A673 (cell line): ENCODE measurements at regions not wholly inside any gene's neighbourhood (a gene's known extent, or its start where the extent isn't known, plus 50 kb on each side); places are given as distances from the start of the nearest gene placed in this dataset.

ENCODE experiments used
- BruUV-seq: library from RNA; stranded (reverse); fragments of 400-500 nt; replicated peaks from 2 replicates; lab custom pipeline; 2021; lab: Mats Ljungman, UMichigan
- CTCF ChIA-PET: fragments of 300-600 bp; sonication (Branson Sonifier 250); formaldehyde crosslinking; loops from one replicate; lab custom pipeline; 2022; ENCODE audit warnings: antibody characterized with exemption; lab: Charles Lee
- POLR2A ChIA-PET: fragments of 300-600 bp; sonication (Branson Sonifier 250); formaldehyde crosslinking; loops from one replicate; lab custom pipeline; 2022; ENCODE audit warnings: antibody characterized with exemption; ENCODE audit not compliant: low non-redundant PET; lab: Charles Lee
- DNase-seq: peaks from one replicate; pipeline ENCODE4 v3.0.0-alpha.2; 2015; ENCODE audit warnings: low spot score
- H3K27ac ChIP-seq: fragments of 200-600 bp; sonication (generic); 2 replicates; pipeline ENCODE4 v1.5.1; 2016; ENCODE audit warnings: mixed run types, low read depth, mild to moderate bottlenecking, mixed read lengths, antibody characterized with exemption, low read length; ENCODE audit not compliant: poor library complexity, severe bottlenecking
- H3K27me3 ChIP-seq: fragments of 200-600 bp; sonication (generic); replicated peaks from 2 replicates; pipeline ENCODE4 v1.6.1; 2017; ENCODE audit warnings: mixed run types, low read depth, mild to moderate bottlenecking, mixed read lengths, antibody characterized with exemption, low read length; ENCODE audit not compliant: insufficient read depth, poor library complexity
- H3K36me3 ChIP-seq: fragments of 200-600 bp; sonication (generic); 2 replicates; pipeline ENCODE4 v1.6.1; 2016; ENCODE audit warnings: mixed run types, mild to moderate bottlenecking, mixed read lengths, antibody characterized with exemption, low read length; ENCODE audit not compliant: insufficient read depth, poor library complexity, severe bottlenecking
- H3K4me1 ChIP-seq: fragments of 200-600 bp; sonication (generic); 2 replicates; pipeline ENCODE4 v1.6.1; 2017; ENCODE audit warnings: mixed run types, mild to moderate bottlenecking, mixed read lengths, antibody characterized with exemption, low read length; ENCODE audit not compliant: insufficient read depth, poor library complexity, severe bottlenecking
- H3K4me3 ChIP-seq: fragments of 200-600 bp; sonication (generic); 2 replicates; pipeline ENCODE4 v1.5.1; 2016; ENCODE audit warnings: low read depth, mixed run types, mild to moderate bottlenecking, mixed read lengths, low read length; ENCODE audit not compliant: poor library complexity, severe bottlenecking
- H3K9me3 ChIP-seq: fragments of 200-600 bp; sonication (generic); 2 replicates; pipeline ENCODE4 v1.6.1; 2016; ENCODE audit warnings: mixed run types, low read depth, mild to moderate bottlenecking, mixed read lengths, antibody characterized with exemption, low read length; ENCODE audit not compliant: poor library complexity, severe bottlenecking
- EZH2 ChIP-seq: fragments of 200-600 bp; sonication (generic); IDR thresholded peaks from 2 replicates; pipeline ENCODE4 v1.6.1; 2017; ENCODE audit warnings: borderline replicate concordance, low read depth, mild to moderate bottlenecking, mixed read lengths, antibody characterized with exemption, low read length; ENCODE audit not compliant: poor library complexity, severe bottlenecking
- intact Hi-C: fragments of 100-400 bp; cut with micrococcal nuclease; formaldehyde crosslinking; loops from one replicate; pipeline ENCODE4 v1.10.0; 2022; ENCODE audit not compliant: unreplicated experiment
- TF ChIP-seq, protein P1 (sequence below): fragments of 300-800, 200-600 bp; sonication (generic); conservative IDR thresholded peaks from 2 replicates; pipeline ENCODE4 v1.5.1; 2017; ENCODE audit warnings: low read depth, mild to moderate bottlenecking, antibody characterized with exemption, low read length, moderate library complexity, mixed read lengths

DNA sequence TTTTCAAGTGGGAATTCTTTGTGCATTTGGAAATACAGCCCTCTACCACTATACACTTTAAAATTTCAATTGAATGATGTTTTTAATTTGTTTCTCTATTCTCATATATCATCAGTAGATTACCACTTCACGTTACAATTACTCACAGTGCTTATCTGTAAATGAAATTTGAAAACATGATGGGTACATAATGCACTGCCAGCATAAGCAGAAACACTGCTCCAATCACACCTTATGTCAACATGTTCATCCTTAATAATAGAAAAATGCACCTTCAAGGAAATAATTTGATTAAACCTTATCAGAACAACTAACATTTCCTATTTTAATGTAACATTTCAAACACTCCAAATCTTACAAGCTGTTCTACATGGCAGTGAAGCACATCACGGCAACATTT is 718.4 kb downstream of the GBE1 start:
- no peak for DNase-seq
- Histone ChIP-seq H3K27me3 (no peaks in the 10 kb centered on the region), H3K36me3 (no peaks in the 10 kb centered on the region), H3K4me3 (no peak overlapping the region), H3K27ac (no peak overlapping the region), H3K4me1 (no peaks in the 10 kb centered on the region), H3K9me3 (no peaks in the 10 kb centered on the region)
- BruUV-seq, result no TSS peak
- ChIA-PET CTCF (no interaction called here), POLR2A (no interaction called here)
- intact Hi-C loops, result no loop called here
- no peak for TF ChIP-seq EZH2
- TF ChIP-seq, protein P1, sequence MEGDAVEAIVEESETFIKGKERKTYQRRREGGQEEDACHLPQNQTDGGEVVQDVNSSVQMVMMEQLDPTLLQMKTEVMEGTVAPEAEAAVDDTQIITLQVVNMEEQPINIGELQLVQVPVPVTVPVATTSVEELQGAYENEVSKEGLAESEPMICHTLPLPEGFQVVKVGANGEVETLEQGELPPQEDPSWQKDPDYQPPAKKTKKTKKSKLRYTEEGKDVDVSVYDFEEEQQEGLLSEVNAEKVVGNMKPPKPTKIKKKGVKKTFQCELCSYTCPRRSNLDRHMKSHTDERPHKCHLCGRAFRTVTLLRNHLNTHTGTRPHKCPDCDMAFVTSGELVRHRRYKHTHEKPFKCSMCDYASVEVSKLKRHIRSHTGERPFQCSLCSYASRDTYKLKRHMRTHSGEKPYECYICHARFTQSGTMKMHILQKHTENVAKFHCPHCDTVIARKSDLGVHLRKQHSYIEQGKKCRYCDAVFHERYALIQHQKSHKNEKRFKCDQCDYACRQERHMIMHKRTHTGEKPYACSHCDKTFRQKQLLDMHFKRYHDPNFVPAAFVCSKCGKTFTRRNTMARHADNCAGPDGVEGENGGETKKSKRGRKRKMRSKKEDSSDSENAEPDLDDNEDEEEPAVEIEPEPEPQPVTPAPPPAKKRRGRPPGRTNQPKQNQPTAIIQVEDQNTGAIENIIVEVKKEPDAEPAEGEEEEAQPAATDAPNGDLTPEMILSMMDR, result no peak

DNA sequence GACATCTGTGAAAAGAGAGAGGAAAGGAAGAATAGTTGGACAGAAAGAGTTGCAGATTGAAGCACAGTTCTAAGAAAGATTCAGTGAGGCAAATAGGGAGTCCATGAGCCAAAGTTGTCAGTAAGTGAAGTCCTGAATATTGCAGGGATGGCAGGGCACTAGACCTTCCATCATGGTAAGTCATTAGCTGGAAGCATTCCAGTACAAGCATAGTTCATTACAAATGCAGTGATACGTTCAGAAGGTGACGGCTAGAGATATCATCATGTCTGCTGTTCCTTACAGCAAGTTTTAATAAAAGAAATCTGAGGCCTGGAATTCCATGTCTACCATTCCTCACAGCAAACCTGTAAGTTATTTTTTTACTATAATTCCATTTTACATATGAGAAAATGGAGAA is 720.1 kb downstream of the GBE1 start:
- no peak for DNase-seq
- intact Hi-C loops, result no loop called here
- Histone ChIP-seq H3K9me3 (no peaks in the 10 kb centered on the region), H3K36me3 (no peaks in the 10 kb centered on the region), H3K27ac (no peak overlapping the region), H3K27me3 (no peaks in the 10 kb centered on the region), H3K4me3 (no peak overlapping the region), H3K4me1 (no peaks in the 10 kb centered on the region)
- ChIA-PET CTCF (no interaction called here), POLR2A (no interaction called here)
- BruUV-seq, result no TSS peak
- TF ChIP-seq, protein P1, result no peak
- no peak for TF ChIP-seq EZH2

DNA sequence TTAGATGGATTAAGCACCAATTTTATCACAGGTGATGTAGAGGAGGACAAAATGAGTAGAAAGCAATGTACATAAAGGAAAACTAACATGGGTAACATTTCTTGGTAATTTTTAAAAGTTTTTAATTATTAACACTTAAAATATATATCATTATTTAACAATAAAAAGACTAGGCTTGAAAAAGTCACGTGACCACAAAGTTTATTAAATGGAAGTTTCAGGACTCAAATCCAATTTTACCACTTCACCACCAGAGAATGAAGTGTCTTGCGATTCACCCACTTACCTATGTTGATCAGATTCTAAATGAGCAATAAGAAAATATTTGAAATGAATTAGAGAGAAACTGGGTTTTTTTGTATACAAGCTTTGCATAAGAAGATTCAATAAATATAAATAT is 721.3 kb downstream of the GBE1 start:
- ChIA-PET POLR2A (no interaction called here), CTCF (no interaction called here)
- H3K27me3 ChIP-seq, result no peaks in the 10 kb centered on the region
- BruUV-seq, result no TSS peak
- no peaks in the 10 kb centered on the region for H3K36me3 ChIP-seq
- TF ChIP-seq, protein P1, result no peak
- no peak for TF ChIP-seq EZH2
- no peaks in the 10 kb centered on the region for H3K4me1 ChIP-seq
- H3K4me3 ChIP-seq, result no peak overlapping the region
- DNase-seq, result no peak
- no peak overlapping the region for H3K27ac ChIP-seq
- intact Hi-C loops, result no loop called here
- no peaks in the 10 kb centered on the region for H3K9me3 ChIP-seq
